SK-N-SH treated with all-trans-retinoic acid at 6 μM for 48 hours (cell line): ENCODE measurements at regions not wholly inside any gene's neighbourhood (a gene's known extent, or its start where the extent isn't known, plus 50 kb on each side); places are given as distances from the start of the nearest gene placed in this dataset.

ENCODE experiments used
- ARNTL ChIP-seq: fragments of 450-650 bp; formaldehyde crosslinking; IDR thresholded peaks from 2 replicates; pipeline ENCODE4 v1.5.0; 2020; ENCODE audit warnings: low read depth, mild to moderate bottlenecking, moderate library complexity, borderline replicate concordance
- OSR1 ChIP-seq: fragments of 250-450 bp; sonication (Bioruptor Pico); IDR thresholded peaks from 2 replicates; pipeline ENCODE4 v1.8.0; 2022; ENCODE audit warnings: moderate library complexity, mild to moderate bottlenecking, inconsistent platforms
- SNAI2 ChIP-seq: fragments of 250-450 bp; sonication (Bioruptor Pico); IDR thresholded peaks from 2 replicates; pipeline ENCODE4 v1.5.0; 2020; ENCODE audit warnings: mild to moderate bottlenecking, moderate library complexity
- ZFP3 ChIP-seq: fragments of 250-450 bp; sonication (Bioruptor Pico); IDR thresholded peaks from 2 replicates; pipeline ENCODE4 v1.5.0; 2020; ENCODE audit warnings: mild to moderate bottlenecking, moderate library complexity
- ZNF70 ChIP-seq: fragments of 450-650 bp; formaldehyde crosslinking; IDR thresholded peaks from 2 replicates; pipeline ENCODE4 v1.5.0; 2020; ENCODE audit warnings: mild to moderate bottlenecking, moderate library complexity
- ZNF8 ChIP-seq: fragments of 450-650 bp; formaldehyde crosslinking; IDR thresholded peaks from 2 replicates; pipeline ENCODE4 v1.5.0; 2020; ENCODE audit warnings: mild to moderate bottlenecking, moderate library complexity
- TF ChIP-seq, protein P1 (sequence below): fragments of 250-450 bp; sonication (Bioruptor Pico); IDR thresholded peaks from 2 replicates; pipeline ENCODE4 v1.5.1; 2020; ENCODE audit warnings: low read depth, mild to moderate bottlenecking, moderate library complexity
- TF ChIP-seq, protein P2 (sequence below): fragments of 250-450 bp; sonication (Bioruptor Pico); IDR thresholded peaks from 2 replicates; pipeline ENCODE4 v1.8.0; 2020; ENCODE audit warnings: mild to moderate bottlenecking, moderate library complexity, borderline replicate concordance

DNA sequence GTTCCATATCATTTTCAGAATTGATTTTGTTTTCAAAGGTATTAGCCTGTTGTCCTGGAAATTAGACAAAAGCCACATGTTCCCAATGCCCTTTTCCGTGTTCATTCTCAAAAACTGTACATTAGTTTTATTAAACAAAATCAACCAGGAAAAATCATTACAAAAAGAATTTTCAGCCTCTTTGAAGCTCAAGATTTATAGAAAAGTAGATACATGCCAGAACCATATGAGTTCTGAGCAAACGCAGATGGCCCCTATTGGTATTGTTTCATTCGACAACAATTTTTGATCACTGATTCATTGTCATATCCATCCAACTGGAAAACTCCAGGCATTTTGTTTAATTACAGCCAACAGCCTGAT, 148.5 kb upstream of the GRAMD2B start:
- TF ChIP-seq ZNF8 (CRISPR knock-in tag) (no peak), ARNTL (no peak), ZNF70 (CRISPR knock-in tag) (no peak), SNAI2 (no peak), ZFP3 (CRISPR knock-in tag) (no peak), OSR1 (CRISPR knock-in tag) (no peak)
- TF ChIP-seq, protein P1, sequence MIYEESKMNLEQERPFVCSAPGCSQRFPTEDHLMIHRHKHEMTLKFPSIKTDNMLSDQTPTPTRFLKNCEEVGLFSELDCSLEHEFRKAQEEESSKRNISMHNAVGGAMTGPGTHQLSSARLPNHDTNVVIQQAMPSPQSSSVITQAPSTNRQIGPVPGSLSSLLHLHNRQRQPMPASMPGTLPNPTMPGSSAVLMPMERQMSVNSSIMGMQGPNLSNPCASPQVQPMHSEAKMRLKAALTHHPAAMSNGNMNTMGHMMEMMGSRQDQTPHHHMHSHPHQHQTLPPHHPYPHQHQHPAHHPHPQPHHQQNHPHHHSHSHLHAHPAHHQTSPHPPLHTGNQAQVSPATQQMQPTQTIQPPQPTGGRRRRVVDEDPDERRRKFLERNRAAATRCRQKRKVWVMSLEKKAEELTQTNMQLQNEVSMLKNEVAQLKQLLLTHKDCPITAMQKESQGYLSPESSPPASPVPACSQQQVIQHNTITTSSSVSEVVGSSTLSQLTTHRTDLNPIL (CRISPR knock-in tag) = no peak
- TF ChIP-seq, protein P2, sequence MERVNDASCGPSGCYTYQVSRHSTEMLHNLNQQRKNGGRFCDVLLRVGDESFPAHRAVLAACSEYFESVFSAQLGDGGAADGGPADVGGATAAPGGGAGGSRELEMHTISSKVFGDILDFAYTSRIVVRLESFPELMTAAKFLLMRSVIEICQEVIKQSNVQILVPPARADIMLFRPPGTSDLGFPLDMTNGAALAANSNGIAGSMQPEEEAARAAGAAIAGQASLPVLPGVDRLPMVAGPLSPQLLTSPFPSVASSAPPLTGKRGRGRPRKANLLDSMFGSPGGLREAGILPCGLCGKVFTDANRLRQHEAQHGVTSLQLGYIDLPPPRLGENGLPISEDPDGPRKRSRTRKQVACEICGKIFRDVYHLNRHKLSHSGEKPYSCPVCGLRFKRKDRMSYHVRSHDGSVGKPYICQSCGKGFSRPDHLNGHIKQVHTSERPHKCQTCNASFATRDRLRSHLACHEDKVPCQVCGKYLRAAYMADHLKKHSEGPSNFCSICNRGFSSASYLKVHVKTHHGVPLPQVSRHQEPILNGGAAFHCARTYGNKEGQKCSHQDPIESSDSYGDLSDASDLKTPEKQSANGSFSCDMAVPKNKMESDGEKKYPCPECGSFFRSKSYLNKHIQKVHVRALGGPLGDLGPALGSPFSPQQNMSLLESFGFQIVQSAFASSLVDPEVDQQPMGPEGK (CRISPR knock-in tag) = no peak
